Smooth muscle cell (in vitro differentiated cells): ENCODE measurements at regions not wholly inside any gene's neighbourhood (a gene's known extent, or its start where the extent isn't known, plus 50 kb on each side); places are given as distances from the start of the nearest gene placed in this dataset.

Source experiments
- DNase-seq: peaks from one replicate; lab custom pipeline; 2025; ENCODE audit not compliant: unreplicated experiment; lab: John Stamatoyannopoulos, UW
- H2AFZ ChIP-seq: fragments of 200-600 bp; sonication (generic); 2 replicates; pipeline ENCODE4 v1.6.0; 2016; ENCODE audit warnings: antibody characterized with exemption, low read depth, mild to moderate bottlenecking
- H3F3A ChIP-seq: fragments of 200-600 bp; sonication (generic); 2 replicates; pipeline ENCODE4 v1.6.0; 2017; ENCODE audit warnings: antibody characterized with exemption, low read depth
- H3K27ac ChIP-seq: fragments of 200-600 bp; sonication (generic); 2 replicates; pipeline ENCODE4 v1.5.1; 2016; ENCODE audit warnings: low read depth, mild to moderate bottlenecking
- H3K27me3 ChIP-seq: fragments of 200-600 bp; sonication (generic); 2 replicates; pipeline ENCODE4 v1.6.1; 2016; ENCODE audit warnings: low read depth, mild to moderate bottlenecking
- H3K36me3 ChIP-seq: fragments of 200-600 bp; sonication (generic); 2 replicates; pipeline ENCODE4 v1.5.1; 2016; ENCODE audit warnings: low read depth
- H3K4me1 ChIP-seq: fragments of 200-600 bp; sonication (generic); 2 replicates; pipeline ENCODE4 v1.5.1; 2016; ENCODE audit warnings: low read depth
- H3K4me2 ChIP-seq: fragments of 200-600 bp; sonication (generic); 2 replicates; pipeline ENCODE4 v1.6.0; 2016; ENCODE audit warnings: mild to moderate bottlenecking
- H3K4me3 ChIP-seq: fragments of 200-600 bp; sonication (generic); 2 replicates; pipeline ENCODE4 v1.5.1; 2016; ENCODE audit warnings: mild to moderate bottlenecking
- H3K79me2 ChIP-seq: fragments of 200-600 bp; sonication (generic); 2 replicates; pipeline ENCODE4 v1.6.0; 2016; ENCODE audit warnings: low read depth, mild to moderate bottlenecking
- H3K9ac ChIP-seq: fragments of 200-600 bp; sonication (generic); 2 replicates; pipeline ENCODE4 v1.6.0; 2016; ENCODE audit warnings: low read depth
- H3K9me3 ChIP-seq: fragments of 200-600 bp; sonication (generic); replicated peaks from 2 replicates; pipeline ENCODE4 v1.5.1; 2016; ENCODE audit warnings: low read depth
- H4K20me1 ChIP-seq: fragments of 200-600 bp; sonication (generic); 2 replicates; pipeline ENCODE4 v1.6.0; 2016; ENCODE audit warnings: low read depth
- CTCF ChIP-seq: fragments of 200-600 bp; sonication (generic); IDR thresholded peaks from 2 replicates; pipeline ENCODE4 v1.5.1; 2017; ENCODE audit warnings: borderline replicate concordance, mild to moderate bottlenecking, antibody characterized with exemption; ENCODE audit not compliant: insufficient read depth, poor library complexity, severe bottlenecking
- WGBS: methylation state at CpG from one replicate; pipeline ENCODE4 v1.1.7; 2016; ENCODE audit warnings: low lambda C conversion rate; 5-methylcytosine and 5-hydroxymethylcytosine counted together

GRCh38 chr14:49484180-49484579 lies 102.0 kb downstream of the RPS29 start:
- H3K79me2 ChIP-seq: no peaks in the 10 kb centered on the region
- no peak overlapping the region for H2AFZ ChIP-seq
- no peaks in the 10 kb centered on the region for H3K9me3 ChIP-seq
- H4K20me1 ChIP-seq: no peaks in the 10 kb centered on the region
- no peak overlapping the region for H3K27ac ChIP-seq
- no peak for TF ChIP-seq CTCF
- no peaks in the 10 kb centered on the region for H3K27me3 ChIP-seq
- no peaks in the 10 kb centered on the region for H3K4me1 ChIP-seq
- WGBS: 94% methylated on average over 2 of the region's 2 CpGs
- no peak overlapping the region for H3K9ac ChIP-seq
- no peak overlapping the region for H3K4me3 ChIP-seq
- no peak for DNase-seq
- H3F3A ChIP-seq: no peaks in the 10 kb centered on the region
- H3K4me2 ChIP-seq: no peak overlapping the region
- no peaks in the 10 kb centered on the region for H3K36me3 ChIP-seq

- no peak for DNase-seq
- Histone ChIP-seq H2AFZ (no peak overlapping the region), H3K27ac (no peak overlapping the region), H3K79me2 (no peaks in the 10 kb centered on the region), H3K4me1 (no peaks in the 10 kb centered on the region), H3K4me3 (no peak overlapping the region), H3K27me3 (no peaks in the 10 kb centered on the region), H4K20me1 (no peaks in the 10 kb centered on the region), H3K9ac (no peak overlapping the region), H3K36me3 (no peaks in the 10 kb centered on the region), H3K4me2 (no peak overlapping the region), H3F3A (no peaks in the 10 kb centered on the region), H3K9me3 (no peaks in the 10 kb centered on the region)
- 38% methylated on average over 1 of the region's 1 CpG for WGBS
- TF ChIP-seq CTCF: no peak
Observed at GRCh38 chr14:49483268-49483667, 102.9 kb downstream of the RPS29 start.

GRCh38 chr14:49480979-49481498 lies 105.1 kb downstream of the RPS29 start:
- no peaks in the 10 kb centered on the region for H3K27me3 ChIP-seq
- TF ChIP-seq CTCF: no peak

GRCh38 chr14:49480053-49480760 lies 106.0 kb downstream of the RPS29 start:
- Histone ChIP-seq H4K20me1 (no peaks in the 10 kb centered on the region), H3K9ac (no peak overlapping the region), H3K9me3 (no peaks in the 10 kb centered on the region), H3K4me2 (no peak overlapping the region), H3K27me3 (no peaks in the 10 kb centered on the region), H2AFZ (no peak overlapping the region), H3K4me1 (no peaks in the 10 kb centered on the region), H3F3A (no peaks in the 10 kb centered on the region), H3K79me2 (no peaks in the 10 kb centered on the region), H3K4me3 (no peak overlapping the region), H3K27ac (no peak overlapping the region), H3K36me3 (no peaks in the 10 kb centered on the region)
- DNase-seq: no peak
- no peak for TF ChIP-seq CTCF
- WGBS: 92% methylated on average over 3 of the region's 3 CpGs

More at GRCh38 chr14:49480979-49481498, 105.1 kb downstream of the RPS29 start:
- H3K9me3 ChIP-seq: no peaks in the 10 kb centered on the region
- H3K9ac ChIP-seq: no peak overlapping the region
- H4K20me1 ChIP-seq: no peaks in the 10 kb centered on the region
- H2AFZ ChIP-seq: no peak overlapping the region
- no peaks in the 10 kb centered on the region for H3F3A ChIP-seq
- H3K79me2 ChIP-seq: no peaks in the 10 kb centered on the region
- no peak for DNase-seq
- H3K4me2 ChIP-seq: no peak overlapping the region
- no peaks in the 10 kb centered on the region for H3K4me1 ChIP-seq
- H3K4me3 ChIP-seq: no peak overlapping the region
- H3K27ac ChIP-seq: no peak overlapping the region
- H3K36me3 ChIP-seq: no peaks in the 10 kb centered on the region
